Endothelial cell of hepatic sinusoid (primary cell): ENCODE measurements at regions not wholly inside any gene's neighbourhood (a gene's known extent, or its start where the extent isn't known, plus 50 kb on each side); places are given as distances from the start of the nearest gene placed in this dataset.

Experiments used
- in situ Hi-C: cut with HindIII; loops from 2 replicates; pipeline ENCODE4 v1.10.0; 2017; ENCODE audit warnings: low sequenced_read_pairs

DNA sequence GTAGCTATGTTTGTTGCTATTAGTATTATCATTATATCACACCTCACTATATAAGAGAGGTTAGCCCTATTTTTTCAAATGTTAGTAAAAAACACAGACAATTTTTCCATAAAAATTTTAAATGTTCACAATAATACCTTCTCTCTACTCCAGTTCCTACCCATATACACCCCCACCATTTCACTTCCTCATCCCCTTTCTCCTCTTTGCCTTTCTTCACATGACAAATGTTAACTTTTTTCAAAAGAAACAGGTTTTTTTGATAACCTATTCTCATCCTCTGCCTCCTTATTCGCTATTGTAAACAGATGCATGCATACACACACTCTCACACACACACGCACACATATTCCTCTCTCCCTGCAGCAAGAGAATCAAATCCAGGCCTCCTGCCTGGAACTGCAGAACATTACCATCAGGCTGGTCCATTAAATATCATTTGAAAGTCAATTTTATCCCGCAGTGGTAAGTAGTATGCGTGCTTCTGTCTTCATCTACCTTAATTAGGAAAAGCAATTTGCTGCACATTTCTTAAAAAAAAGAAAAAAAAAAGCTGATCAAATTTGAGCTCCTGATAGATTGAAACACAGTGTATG lies 55.5 kb downstream of the MID1IP1 start:
- in situ Hi-C loops, result no loop called here

DNA sequence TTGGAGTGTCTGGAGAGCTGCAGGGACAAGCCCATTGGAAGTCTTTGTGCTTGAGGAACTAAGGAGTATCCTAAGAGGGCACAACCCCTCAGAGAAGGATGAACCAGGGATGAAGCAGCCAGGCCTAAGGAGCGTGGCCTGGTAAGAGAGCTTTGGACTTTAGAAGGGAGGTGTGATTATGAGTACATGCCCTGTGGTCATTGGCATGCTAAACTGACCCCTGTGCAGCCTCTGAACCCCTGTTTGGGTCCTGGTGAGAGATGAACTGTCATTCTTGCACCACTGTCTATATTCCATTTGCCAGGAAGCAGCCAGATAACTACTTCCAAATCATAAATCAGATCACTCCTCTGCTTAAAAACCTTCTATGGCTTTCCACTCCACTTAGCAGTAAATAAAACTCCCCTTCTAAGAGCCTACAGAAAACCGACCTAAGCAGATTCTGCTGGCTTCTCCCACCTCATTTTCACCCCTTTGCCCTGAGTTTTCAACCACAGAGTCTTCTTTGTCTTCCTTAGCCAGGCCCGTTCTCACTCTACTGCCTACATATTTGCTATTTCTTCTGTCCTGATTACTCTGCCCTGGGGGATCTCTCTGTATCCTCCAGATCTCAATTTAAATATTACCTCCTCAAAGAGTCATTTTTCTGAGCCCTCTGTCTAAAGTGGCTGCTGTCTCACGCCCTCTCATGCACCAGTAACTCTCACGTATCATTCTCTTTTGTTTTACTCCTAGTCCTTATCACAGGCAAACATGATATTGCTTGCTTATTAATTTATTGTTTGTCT lies 56.7 kb downstream of the MID1IP1 start:
- in situ Hi-C loops, result no loop called here

DNA sequence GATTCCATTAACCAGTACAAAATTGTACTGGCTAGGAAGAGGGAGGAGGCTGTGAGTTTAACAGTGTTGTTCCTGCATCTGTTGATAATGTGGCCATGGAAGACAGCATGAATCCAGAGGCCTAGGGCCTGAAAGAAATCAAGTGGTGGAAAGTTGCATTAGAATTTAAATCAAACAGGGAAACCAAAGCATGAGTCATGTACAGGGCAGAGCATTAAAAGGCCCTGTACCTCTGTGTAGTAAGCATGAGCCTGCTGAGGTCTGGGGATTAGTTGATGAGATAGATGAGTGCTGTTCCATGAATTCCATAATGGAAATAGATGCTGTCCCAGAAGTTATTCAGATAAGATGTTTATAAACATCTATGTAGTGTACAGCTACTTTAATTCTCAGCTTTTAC lies 58.3 kb downstream of the MID1IP1 start:
- in situ Hi-C loops, result no loop called here

DNA sequence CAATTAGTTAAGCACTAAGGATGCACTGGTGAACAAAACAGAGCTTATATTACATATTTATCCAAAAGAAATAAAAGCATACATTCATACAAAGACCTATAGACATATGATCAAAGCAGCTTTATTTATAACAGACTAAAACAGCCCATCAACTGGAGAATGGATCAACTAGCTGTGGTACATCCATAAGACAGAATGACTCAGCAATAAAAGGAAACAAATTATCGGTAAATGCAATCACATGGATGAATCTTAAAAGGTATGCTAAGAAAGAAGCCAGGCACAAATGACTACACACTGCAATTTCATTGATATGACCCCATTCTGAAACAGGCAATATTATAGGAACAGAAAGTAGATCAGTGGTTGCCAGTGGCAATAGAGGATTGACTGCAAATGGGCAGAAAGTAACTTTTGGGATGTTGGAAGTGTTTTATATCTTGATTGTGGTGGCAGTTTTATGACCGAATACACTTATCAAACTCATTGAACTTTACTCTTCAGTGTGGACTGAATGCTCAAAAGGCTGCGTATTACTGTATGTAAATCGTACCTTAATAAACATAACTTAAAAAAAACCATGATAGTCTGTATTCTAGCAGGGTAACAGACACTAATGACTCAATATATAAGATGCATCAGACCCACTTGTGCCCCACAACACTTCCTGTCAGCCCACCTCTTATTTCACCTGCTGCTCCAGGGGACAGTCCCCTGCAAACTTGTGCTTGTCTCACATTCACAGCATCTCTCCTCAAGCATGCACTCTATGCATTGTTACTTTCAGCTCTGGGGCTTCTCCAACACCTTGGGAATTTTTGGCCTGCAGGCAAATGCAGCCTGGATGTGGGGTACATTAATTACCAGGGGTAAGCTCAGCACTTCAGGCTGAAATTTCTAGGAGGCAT lies 59.1 kb downstream of the MID1IP1 start:
- in situ Hi-C loops, result no loop called here

DNA sequence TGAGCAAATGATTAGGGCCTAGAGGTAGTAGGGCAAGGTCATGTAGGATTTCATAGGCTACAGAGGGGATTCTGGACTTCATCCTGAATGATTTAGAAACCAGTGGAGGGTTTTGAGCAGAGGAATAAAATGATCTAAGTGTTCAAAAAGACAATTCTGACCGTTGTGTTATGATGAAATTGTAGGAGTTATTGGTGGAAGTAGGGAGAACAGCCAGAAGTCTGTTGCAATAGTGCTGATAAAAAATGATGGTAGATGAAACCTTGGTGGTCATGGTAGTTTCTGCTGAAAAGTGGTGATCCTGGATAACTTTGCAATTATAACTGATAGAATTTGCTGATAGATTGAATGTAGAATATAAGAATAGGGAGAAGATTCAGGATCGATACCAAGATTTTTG lies 60.2 kb downstream of the MID1IP1 start:
- in situ Hi-C loops, result no loop called here

DNA sequence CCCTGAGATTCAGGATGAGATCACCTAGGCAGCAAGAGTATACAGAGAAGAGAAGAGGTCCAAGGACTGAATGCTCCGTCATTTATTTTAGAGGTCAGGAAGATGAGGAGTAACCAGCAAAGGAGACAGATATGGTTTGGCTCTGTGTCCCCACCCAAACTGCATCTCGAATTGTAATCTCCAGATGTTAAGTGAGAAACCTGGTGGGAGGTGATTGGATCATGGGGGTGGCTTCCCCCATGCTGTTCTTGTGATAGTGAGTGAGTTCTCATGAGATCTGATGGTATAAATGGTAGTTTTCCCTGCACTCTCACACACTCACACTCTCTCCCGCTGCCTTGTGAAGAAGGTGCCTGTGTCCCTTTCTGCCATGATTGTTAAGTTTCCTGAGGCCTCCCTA lies 60.8 kb downstream of the MID1IP1 start:
- in situ Hi-C loops, result no loop called here

DNA sequence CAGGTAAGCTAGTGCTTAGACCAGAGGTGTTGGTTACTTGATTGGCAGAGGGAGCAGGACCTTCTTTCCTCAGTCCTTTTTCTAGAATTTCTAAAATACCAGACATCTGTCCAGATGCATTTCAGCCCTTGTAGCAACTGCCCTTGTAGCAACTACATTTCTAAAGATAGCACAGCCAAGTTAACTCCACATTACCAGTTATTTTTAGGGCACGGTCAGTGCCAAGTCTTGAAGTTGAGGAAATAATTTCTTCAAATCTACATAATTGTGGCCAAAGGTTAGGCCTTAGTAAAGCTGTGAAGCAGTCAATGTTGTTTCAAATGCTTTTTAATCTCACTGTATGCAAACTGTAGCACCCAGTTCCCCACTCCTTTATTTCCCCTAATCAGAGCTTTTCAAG lies 62.9 kb downstream of the MID1IP1 start:
- in situ Hi-C loops, result no loop called here

DNA sequence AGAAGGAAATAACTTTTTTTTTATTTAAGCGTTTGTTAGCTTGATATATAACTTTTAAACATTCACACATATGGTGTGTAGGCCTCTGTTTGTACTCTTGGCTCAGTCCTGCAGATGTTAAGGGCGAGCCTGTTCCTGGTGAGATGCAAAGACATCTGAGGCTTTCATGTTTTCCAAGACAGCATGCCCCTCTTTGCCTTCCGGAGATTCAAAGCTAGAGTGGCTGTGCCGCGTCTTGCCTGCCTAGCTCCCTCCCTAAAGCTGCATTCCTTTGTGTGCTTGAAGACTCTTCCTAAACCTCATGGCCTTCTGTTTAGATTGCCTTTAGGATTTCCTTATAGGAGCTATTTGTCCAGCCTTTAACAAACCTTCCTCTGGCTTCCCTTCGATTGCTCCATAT lies 67.1 kb downstream of the MID1IP1 start:
- in situ Hi-C loops, result no loop called here

DNA sequence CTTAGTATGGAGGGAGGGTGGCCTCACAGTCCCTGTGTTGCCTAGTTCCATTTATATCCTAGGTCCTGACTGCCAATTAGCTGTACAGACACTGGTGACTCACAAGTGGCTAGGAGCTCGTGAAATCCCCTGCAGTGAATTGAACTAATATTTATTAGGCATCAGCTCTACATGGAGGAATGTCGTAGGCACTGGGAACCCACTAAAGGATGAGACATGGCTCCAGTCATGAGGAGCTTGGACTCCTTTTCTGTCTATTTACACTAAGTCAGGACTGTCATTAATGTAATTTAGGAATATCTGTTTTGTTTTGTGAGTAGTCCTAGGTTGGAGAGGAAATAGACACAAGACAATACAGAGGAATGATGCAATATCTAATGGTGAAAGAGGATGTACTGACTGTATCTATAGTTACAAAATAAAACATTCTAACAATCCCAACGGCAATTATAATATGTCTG lies 67.7 kb downstream of the MID1IP1 start:
- in situ Hi-C loops, result no loop called here

DNA sequence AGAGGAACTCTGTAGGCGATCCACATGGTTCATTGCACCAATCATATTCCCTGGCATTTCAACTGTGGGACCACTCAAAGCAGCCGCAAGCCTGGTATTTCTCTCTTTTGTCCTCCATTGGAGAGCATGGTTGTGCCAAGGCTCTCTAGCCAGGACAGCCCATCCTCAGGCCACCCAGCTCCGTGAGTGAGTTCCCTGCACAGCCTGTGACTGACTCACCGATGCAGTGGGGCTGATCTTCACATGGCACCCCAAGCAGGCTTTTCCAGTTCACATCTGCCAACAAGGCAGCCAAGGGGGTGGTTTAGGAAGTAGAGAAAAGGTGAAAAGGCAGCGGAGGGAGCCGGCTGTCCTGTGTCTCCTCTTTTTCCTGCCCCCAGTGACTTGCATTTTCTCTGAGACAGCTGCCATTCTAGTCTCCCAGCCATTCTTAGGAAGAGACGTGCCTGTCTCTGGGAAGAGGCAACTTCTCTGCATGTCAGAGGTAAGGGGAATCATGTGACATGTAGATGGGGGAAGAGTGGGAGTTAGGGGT lies 69.2 kb downstream of the MID1IP1 start:
- in situ Hi-C loops, result no loop called here

DNA sequence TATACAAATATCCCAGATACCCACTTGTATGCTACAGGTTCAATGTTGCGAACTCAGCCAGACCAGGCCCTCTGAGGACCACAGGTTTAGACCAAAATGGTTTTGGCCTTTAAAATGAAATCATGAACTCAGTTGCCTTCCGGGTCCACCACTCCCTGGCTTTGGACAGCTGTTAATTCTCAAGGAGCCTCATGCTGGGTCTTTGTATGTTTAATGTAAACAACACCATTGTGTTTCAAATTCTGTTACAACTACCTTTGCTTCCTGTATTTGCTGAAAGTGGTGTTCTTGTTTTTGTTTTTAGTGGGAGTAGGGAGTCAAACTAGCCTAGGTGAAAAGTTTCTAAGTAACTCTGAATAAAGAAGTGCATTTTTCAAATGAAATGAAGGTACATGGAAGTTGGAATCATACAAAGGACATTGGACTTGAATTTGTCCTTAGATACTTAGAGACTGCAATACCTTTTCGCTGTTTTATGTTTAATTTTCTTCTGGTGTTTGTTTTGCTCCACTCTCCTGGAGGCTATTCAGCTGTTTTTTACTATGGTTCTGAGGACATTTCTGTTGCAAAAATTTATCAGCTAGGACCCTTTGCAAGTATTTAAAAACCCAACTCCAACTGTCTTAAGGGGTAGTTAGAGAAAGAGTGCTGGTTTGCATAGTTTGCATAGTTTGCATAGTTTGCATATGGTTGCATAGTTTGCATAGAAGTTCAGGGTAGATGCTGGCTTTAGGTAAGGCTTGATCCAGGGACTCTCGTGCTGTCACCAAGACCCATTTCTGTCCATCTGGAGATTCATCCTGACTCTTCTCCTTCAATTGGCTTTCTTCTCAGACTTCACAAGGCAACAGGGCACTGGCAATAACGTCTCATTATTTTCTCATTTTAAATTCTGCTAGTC lies 70.1 kb downstream of the MID1IP1 start:
- in situ Hi-C loops, result no loop called here

DNA sequence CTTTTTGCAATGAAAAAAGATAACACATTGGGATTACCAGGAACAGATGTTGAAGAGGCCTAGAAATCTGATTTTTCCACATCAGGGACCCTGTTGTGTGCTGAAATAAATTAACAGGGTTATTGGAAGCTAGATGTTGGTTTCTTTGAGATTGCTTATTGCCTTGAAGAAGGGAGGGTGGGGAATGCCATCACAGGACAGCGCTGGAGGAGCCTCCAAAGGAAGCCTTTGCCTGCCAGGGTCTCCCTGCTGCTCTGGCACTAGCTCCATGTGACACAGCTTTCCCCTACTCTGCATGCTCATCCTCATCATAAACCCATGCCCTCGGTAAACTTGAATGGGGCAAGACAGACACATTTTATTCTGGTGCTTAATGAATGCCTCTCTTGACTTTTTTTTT lies 76.1 kb downstream of the MID1IP1 start:
- in situ Hi-C loops, result no loop called here

DNA sequence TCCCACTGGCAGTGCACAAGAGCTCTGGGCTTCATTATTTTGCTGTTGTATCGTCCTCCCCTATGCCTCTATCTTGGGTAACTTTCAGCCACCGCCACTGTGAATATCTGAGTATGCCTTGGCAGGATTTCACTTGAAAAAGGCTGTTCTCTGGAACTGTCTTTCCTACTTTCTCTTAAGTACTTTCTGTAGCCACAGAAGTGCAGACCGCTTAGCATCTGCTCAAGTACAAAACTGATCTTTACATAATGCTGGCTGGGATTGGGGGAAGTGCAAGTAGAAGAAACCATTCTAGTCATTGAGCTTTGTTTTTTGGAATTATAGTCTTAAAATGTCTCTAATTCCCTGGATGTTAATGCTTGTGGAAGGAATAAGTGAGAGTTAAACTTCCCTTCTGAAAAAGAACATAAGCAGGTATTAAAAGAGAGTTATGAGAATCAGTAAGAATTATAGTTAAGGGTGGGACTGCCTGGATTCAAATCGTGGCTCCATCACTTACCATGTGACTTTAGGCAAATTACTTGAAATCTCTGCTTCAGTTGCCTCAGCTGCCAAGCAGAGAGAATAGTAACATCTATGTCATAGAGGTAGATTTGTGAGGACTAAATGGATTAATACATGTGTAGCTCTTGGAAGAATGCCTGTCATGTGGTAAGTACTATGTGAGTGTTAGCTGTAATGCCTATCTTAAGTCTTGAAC lies 77.5 kb downstream of the MID1IP1 start:
- in situ Hi-C loops, result no loop called here

DNA sequence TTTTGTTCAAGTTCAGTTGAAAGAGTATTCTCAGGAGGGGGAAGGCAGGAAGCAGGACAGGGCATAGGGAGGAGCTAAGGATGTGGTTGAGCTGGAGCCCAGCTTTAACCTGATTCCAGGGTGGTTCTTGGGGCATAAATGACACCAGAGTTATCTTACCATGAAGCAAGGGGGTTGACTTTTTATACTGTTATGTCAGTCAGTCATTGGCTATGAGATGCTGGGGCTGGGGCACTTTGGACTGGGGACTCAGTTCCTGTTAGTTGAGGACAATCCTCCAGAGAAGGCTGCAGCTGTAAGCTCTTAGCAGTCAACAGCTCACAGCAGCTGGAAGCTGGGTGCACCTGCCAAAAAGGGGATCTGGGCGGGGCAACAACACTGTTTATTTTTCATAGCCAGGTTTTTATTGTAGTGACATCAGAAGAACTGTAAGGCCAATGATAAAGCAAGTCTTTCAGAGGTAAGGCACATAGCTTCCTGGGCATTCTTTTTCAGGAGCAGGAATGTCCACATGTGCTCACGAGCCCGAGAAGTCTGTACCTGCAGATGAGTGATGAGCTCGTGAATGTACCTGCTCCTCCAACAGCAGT lies 78.5 kb downstream of the MID1IP1 start:
- in situ Hi-C loops, result loop anchor here (5.0 kb wide), 1 partner anchor 72 kb away; no protein-coding TSS in a partner anchor

DNA sequence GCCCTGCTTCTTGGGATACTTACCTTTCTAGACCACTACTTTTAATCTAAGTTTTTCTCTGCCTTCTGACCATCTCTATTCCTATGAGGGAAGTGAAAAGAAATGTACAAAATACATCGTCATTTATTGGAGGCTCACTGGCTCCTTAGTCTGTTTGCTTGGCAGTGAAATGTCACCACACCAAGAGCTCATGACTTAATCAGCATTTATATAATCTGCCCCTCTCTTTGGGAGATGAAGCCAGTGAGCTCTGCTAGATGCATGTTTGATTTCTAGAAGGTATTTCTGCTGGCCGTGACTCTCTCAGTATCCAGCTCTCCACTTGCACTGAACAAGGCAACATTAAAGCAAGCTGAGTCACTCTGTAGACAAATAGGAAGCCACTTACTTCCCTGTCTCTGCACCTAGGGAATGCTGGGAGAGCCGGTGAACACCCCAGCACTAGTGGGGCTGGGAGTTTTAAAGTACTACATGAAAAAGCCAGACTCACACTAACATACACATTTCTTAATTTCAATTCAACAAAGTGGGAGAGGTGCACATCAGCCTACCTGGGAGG lies 79.1 kb downstream of the MID1IP1 start:
- in situ Hi-C loops, result loop anchor here (5.0 kb wide), 1 partner anchor 73 kb away; no protein-coding TSS in a partner anchor

DNA sequence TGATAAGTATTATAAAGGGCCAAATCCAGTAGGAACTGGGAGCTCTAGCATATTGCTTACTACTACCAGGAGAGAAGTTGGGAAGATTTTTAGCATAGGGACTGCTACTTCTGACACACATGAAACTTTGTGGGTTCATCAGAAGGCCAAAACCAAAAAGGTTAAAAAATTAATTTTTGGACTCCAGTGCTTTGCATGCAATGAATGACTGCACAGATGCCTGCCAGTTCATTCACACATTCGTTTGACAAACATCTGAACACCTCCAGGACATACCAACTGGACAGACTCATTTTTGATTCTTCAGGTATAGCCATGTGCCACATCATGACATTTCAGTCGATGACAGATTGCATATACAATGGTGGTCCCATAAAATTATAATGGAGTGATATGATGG lies 79.8 kb downstream of the MID1IP1 start:
- in situ Hi-C loops, result loop anchor here (5.0 kb wide), 1 partner anchor 74 kb away; no protein-coding TSS in a partner anchor

DNA sequence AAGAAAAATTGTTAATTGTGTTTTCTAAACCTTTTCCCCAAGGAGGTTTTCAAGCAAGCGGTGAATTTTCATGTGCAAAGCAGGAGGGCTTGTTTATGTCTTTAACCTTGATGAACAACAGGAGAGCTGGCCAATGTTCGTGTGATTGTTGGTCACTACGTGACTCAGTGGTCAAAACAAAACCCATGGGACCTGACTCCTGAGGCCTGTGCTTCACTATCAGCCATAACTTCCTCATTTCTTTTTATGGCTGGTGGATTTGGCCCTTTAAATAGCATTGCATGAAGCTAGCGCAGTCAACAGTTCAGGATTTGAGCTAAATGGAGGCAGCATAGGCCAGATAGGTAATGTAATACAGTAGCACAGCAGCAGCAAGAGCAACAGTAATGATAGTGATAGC lies 80.5 kb downstream of the MID1IP1 start:
- in situ Hi-C loops, result loop anchor here (5.0 kb wide), 1 partner anchor 74 kb away; no protein-coding TSS in a partner anchor

DNA sequence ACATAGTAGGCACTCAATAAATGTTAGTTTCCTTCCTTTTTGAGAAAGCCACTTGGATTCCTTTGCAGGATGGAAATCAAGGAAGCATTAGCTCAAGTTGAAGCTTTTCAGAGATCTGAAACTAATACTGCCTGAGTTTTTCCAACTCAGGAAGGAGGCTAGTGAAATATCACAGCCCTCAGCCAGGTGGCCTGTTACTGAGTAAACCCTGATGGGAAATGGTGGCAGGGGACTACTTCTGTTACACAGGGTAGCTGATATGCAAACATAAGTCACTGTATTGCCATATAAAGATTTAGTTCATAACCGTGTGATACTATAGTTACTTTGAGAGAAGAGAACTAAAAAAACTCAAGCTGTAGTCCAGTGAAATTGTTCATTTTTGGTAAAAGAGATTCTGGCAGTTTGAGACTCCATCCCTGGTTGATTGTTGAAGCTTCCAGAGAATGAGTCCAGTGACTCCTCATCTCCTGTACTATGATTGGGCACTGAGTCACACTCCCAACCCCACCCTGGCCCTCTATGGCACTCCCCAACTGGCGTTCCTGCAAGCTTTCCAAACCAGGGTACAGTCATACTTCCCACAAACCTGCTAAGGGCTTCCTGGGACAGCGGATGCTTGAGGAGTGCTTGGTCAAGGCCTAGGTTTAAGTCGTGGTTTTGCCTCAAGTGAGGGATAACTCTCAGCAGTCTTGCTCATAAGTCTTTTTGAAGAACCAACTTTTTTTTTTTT lies 81.8 kb downstream of the MID1IP1 start:
- in situ Hi-C loops, result loop anchor here (5.0 kb wide), 1 partner anchor 76 kb away; no protein-coding TSS in a partner anchor
